ENCODE measurements at regions not wholly inside any gene's neighbourhood (a gene's known extent, or its start where the extent isn't known, plus 50 kb on each side); places are given as distances from the start of the nearest gene placed in this dataset.

- DNase-seq: no peak
Observed at GRCh38 chr13:112012016-112012704, 54.8 kb upstream of the SOX1 start.

- no peak for DNase-seq
Observed at GRCh38 chr13:112012705-112013085, 54.3 kb upstream of the SOX1 start.

GRCh38 chr13:112013665-112014064, 53.3 kb upstream of the SOX1 start:
- DNase-seq: no peak

- DNase-seq: no peak
Observed at GRCh38 chr13:112014857-112015256, 52.1 kb upstream of the SOX1 start.

Data from GF-D8 (cell line).